Kidney tubule cell (primary cell): ENCODE measurements at regions not wholly inside any gene's neighbourhood (a gene's known extent, or its start where the extent isn't known, plus 50 kb on each side); places are given as distances from the start of the nearest gene placed in this dataset.
"Not testable (repeated sequence)": the region's sequence is repeated elsewhere in the genome, so short reads cannot be mapped to it uniquely, and the experiment has no call there.

Experiments used
- DNase-seq: peaks from one replicate; pipeline ENCODE4 v3.0.0-alpha.2; 2018; ENCODE audit warnings: low spot score

DNA sequence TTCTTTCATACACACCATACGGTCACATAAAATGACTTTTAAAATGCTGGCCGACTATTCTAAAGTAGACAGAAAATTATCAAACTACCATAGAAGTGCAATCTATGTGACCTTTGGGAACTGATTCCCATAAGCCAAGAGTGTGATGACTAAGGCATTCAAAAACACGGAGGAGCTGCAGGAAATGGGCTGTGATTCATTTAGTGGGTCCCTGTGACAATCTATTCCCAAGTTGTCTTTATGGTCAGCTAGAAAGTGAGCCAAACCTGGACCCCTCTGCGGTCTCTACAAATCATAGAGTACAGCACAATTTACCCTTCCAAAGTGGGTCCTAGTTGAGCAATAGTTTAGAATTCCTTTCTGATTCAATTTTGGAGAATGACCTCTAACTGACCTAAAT is 251.5 kb upstream of the CBLB start:
- DNase-seq = peak; percentile 32

DNA sequence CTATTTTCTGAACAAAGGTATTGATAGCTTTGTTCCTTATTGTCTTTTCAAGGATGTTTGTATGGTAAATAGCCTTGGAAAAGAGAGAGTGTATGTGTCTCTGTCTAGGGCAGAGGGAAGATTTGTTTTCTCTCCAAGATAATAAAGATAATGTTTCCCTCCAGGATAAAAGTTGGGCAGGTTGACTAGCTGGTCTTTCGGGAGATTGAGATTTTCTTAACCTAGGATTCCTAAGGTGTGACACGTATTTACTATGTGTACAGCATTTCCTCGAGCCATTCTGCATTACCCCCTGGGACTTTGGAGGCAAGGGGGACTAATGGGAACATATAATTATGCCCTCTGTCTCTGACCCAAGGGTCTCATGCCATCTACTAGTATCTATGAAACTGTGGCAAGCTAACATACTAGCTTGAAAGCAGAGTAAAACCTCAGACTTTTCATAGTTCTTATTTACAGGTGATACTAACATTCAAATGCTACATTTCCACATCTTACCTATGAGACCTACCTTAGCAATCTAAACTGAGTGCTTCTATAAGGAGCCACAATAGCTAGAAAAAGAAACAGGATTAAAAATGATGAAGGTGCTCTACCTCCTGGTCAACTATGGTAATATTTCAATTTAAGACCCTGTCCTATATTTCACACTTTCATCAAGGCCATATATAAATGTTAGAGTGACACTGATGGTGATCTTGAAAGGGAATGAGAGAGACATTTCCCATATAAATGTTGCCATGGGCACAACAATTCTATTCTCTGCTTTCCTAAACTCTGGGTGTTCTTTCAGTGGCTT is 252.9 kb upstream of the CBLB start:
- DNase-seq = no peak

DNA sequence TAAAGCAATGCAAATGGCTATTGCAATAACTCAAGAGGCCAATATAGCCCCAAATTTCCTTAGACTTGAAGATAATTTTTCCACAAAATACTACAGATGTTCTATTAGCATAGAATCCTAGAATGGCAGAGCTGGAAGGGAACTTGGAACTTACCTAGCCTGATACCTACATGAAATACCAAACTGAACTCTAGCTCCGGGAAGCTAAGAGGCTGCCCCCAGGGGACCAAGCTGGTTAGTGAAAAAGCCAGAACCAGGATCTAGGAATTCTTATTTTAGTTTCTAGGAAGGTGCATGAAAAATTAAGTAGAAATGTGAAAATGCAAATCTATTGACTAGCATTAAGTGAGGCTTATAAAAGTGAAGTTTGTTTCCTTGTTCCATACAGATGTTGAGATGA is 256.0 kb upstream of the CBLB start:
- DNase-seq = no peak

DNA sequence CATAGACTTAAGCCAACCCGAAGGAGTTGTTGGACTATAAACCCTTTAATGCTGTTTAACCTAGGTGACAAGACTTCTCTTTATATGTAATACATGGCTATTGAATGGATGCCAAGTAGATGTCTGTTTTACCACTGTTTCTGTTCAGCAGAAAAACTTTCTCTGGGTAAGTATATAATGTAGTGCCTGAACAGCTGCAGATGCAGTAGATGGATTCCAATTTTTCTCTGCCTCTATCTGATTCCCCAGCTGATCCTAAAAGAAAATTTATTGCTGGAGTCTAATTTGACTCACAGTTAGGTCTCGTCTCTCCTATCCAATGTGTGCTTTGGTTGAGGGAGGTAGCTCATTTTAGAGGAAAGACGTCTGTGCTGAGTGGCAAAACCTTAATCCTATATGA is 256.5 kb upstream of the CBLB start:
- no peak for DNase-seq

DNA sequence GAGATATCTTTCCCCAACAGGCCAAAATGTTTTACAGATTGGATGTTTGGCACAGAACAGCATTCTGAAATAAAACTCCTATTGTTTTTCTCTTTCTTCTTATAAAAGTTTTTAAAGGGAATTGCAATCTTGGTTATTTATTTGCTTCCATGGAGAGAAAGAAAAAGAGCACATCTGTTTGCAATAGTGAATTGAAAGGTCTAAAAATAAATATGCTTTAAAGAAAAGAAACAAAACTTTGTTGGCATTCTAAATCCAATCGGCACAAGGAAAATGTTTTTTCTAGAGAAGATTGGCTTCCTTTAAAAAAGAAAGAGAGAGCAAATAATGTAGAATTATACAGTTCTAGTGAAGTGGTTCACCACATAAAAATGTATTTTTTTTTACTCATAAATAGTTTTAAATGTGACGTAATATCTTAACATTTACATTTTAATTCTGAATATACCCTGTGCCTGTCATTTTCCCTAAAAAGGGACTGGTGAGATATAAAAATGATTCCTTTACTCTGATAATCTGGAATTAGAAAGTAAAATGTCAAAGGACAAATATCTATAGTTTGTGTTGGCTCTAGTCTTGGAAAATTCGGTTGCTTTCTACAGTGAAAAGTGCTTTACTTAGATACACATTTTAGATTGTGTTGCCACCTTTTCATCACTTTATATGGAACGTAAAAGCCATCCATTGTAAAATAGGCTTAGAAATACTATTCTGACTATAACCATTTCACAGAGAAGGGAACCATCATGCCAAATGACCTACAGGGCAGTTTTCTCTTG is 257.4 kb upstream of the CBLB start:
- no peak for DNase-seq

DNA sequence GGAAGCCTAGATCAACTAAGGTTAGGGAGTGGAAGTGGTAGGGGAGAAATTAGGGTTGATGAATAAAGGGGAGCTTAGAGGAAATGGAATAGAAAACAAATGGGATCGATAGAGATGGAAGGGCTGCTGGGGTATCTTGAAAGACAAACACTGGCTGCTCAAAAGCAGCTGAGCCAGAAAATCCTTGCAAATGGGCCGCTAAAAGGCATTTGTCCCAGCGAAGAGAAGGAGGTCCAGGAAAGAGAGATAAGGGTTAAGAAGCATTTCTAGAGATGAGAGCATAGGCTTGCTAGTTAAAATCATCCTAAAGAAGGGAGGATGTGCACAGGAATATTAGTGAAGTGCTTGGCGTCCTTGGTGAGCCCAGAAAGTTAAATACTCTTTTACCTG is 258.0 kb upstream of the CBLB start:
- no peak for DNase-seq

DNA sequence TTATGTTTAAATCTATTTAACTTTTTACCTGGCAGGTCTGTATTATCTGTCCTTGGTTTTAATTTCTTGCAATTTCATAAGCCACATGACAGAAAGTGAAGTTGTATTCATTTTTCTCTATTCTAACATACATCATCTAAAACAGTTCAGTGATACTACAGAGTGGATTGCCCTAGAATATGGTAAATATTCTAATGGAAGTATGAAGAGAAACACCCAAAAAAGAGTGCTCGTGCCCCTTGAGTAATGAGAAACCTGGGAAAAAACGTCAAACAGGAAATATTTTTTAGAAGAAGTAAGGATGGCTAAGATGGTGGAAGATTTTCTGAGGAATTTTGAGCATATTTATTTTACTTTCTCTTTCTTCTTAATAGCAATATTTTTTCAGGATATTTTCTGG is 261.1 kb upstream of the CBLB start:
- no peak for DNase-seq

DNA sequence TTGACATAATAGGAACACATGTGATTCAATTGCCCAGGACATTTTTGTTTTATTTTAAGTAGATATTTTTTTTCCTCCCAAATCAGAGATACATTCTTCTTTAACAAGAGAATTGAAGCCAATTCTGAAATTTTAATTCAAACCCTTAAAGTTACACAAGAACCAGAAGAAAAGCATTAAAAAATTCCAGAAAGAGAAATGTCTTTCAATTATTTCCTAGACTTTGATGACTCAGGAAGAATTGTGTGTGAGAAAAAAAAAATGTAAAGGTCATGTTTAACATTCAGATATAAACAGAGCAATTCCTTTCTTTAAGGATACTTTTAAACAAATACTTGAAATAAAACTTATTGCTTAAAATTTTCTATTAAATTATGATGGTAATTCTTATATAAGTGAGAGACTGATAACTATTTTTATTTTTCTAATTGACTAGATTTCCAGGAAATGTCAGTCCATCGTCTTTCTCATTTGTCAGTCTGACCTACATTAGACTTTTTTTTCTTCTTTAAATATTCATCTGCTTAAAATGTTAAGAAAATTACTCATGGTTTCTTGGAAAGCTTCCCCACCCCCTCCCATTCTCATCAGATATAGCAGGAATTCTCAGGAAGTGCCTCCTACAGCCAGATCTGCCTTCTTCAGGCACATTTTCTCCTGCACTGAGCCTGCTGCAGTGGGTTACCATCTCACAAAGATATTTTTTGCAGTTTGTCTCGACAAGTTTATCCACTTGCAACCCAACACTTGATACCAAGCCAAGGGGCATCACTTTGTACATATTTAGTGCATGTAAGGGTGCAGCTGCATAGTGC is 261.8 kb upstream of the CBLB start:
- DNase-seq = peak; percentile 65

DNA sequence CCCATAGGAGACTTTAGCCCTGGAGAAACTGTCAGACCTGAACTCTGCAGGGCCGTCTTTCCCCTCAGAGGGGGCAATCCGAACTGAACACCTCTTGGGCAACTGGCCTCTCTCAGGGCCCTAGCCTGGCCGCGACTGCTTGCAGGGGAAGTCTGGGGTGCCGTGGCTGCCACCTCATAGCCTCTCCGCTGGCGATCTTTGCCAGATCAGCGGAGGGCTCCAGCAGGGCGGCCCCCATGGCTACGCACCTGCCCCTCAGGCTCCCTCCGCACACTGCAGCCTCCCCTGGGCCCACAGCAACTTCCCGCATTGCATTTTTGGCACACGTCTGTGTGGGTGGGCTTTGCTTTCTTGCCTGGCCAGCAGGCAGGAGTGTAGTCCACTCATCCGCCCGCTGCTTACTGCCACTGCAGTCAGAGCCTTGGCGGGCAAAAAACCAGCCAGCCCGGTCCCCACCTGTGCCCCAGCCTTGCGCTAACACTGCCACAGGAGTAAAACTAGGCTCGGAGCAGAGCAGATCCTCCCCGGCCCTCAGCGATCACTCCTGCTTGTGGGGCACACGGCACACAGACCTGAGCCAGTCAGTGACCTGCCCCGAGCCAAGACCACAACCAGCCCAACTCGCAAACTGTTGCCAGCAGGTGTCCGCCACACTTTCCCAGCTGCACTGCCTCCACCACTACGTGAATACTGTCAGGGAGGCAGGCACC is 266.8 kb upstream of the CBLB start:
- no peak for DNase-seq

DNA sequence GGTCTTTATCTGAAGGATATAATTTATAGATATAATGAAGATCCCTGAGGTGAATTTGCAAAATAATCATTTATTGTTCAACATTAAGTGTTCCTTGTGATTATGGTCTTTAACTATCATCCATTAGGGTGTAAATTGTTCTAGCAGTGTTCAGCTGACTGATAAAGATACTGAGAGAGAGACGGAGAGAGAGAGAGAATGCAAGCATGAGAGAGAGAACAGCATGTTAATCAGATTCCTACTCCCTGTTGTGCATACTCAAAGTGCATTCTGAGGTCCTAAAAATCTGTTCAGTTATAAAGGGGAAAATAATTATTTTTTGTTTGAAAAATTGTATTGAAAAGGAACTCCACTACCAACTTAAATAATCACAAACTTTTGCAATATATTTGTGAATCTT is 271.0 kb upstream of the CBLB start:
- DNase-seq = no peak

DNA sequence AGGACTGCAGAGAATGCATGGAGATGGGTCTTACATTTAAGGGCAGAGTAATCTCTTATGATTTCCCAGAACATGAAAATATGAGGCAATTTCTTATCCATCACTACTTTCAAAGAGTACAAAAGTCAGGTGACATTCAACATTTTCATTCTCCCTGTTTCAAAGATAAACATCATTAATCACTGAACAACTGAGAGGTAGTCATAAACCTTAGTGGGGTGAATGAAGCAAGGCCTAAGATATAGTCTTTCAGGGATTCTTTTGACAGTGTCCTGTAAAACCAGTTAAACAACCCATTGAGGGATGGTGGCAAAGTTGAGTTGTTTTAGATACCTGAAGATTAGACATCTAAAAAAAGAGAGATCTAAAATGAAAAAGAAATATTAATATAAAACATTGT is 271.6 kb upstream of the CBLB start:
- DNase-seq = no peak

DNA sequence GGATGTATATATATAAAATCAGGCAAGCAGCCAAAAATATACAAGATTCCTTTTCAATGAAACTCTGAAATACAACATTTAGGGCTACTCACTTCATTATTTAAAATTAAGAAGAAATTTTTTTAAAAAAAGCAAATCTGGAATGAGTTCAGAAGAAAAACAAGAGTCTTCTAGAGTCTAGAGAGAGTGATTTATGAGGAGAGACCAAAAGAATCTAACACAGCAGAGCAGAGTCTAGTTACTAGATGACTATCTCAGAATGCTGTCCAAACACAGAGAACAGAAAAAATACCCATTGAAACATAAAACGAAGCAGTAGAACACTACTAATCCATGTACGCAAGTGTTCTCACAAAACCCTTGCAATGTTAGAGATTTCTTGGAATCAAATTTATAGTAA is 275.2 kb upstream of the CBLB start:
- no peak for DNase-seq

DNA sequence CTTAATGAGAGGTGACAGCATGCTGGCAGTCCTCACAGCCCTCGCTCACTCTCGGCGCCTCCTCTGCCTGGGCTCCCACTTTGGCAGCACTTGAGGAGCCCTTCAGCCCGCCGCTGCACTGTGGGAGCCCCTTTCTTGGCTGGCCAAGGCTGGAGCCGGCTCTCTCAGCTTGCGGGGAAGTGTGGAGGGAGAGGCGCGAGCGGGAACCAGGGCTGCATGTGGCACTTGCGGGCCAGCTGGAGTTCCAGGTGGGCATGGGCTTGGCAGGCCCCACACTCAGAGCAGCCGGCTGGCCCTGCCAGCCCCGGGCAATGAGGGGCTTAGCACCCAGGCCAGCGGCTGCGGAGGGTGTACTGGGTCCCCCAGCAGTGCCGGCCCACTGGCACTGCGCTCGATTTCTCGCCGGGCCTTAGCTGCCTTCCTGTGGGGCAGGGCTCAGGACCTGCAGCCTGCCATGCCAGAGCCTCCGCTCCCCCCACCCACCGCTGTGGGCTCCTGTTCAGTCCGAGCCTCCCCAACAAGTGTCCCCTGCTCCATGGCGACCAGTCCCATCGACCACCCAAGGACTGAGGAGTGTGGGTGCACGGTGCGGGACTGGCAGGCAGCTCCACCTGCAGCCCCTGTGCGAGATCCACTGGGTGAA is 279.7 kb upstream of the CBLB start:
- DNase-seq = not testable (repeated sequence)

DNA sequence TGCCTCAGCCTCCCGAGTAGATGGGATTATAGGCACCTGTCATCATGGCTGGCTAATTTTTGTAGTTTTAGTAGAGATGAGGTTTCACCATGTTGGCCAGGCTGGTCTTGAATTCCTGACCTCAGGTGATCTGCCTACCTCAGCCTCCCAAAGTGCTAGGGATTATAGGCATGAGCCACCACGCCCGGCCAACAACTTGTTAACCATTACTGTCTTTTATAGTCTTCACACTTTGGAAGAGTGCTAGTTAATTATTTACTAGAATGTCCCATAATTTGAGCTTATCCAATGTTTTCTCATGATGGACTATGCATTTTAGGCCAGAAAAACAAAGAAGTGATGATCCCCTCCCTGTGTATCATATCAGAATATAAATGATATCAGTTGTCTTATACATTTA is 288.6 kb upstream of the CBLB start:
- DNase-seq = peak; percentile 65

DNA sequence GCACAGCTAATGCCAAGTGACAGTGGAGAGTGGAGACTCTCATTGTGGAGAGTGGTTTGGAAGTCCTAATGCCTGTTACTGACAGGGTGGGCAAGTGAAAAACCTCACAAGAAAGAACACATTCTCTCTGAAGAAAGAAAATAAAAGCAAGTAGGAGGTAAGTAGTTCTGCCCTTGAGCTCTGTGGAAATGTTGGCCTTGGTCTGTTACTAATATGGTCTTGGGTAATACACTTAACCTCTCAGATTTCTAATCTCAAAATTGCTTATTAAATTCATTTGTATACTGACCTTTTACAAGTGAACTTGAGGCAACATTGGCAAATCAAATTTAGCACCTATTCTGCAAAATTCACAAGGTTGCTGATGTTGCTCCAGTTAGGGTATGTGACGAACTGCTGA is 291.6 kb upstream of the CBLB start:
- DNase-seq = no peak

DNA sequence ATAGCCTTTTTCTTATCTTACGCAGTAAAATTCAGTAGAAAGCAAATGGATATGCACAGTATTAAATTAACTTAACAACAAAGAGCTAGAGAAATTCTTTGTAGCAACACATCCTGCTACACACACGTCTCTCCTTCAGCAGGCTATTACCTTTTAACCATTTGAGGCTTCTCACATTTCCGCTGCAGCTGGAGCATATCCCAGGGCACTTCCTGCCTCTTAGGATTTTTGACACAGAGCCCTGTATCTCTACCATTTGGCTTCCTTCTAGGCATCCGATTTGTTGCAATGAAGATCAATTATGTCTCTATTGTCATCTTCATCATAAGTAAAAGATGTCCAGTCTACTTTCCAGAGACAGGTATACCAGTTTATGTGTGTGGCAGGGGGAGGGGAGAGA is 292.4 kb upstream of the CBLB start:
- DNase-seq = no peak

DNA sequence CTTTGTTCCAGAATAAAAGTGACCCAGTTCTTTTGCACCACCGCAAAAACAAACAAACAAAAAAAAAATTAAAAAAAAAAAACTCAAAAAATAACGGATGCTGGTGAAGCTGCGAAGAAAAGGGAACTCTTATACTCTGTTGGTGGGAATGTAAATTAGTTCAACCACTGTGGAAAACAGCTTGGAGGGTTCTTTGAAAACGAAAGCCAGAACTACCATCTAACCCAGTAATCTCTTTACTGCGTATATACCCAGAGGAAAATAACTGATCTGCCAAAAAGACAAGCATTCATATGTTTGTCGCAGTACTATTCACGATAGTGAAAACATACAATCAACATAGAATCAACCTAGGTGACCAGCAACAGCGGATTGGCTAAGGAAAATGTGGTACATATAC is 298.9 kb upstream of the CBLB start:
- no peak for DNase-seq

DNA sequence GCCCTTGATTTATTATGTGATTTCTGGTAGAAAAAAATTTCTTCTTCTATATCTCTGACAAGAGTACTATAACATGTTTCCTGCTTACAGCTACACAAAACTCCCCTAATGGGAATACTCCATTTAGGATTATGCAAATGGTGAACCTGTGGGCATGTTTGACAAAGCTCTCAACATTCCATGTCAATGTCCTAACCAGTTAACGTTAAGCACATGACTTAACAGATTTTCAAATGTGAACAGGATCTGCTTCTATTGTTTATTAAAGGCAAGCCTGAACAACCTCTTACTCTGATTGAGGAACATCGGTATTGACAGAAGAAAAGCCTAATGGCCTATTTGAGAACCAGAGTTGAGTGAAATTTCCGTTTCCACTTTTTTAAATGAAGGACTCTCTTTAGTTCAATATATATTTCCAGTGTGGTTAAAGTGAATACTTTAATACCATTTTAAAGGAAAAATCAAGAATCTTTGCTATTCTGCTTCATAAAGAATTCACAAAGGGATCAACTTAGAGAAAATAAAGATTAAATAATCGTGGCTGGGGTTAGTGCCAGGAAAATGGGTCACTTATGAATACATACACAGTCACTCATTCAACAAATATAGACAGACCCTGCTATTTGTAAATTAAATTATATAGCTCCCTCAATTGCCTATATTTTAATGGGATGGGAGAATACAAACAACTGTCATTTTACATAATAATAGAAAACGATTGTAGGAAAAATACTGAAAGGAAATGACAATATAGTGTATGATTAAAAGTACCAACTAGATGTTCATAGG is 300.3 kb upstream of the CBLB start:
- DNase-seq = no peak

DNA sequence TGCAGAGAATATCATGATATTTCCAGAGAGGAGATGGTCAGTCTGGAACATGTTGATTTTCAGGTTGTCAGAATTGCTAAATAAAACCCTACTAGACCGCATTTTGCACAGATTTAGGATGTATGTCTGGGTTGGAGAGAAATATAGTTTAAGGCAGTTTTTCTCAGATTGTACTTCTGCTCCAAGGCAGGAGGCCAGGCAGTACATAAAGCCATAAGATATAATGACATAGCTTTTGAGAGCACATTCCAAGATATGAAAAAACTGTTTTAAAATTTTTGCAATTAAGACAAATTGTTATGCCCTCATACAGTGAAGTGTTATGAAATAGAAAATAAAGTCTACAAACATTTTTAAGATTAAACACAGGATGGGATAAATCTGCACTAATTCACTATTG is 301.8 kb upstream of the CBLB start:
- no peak for DNase-seq

DNA sequence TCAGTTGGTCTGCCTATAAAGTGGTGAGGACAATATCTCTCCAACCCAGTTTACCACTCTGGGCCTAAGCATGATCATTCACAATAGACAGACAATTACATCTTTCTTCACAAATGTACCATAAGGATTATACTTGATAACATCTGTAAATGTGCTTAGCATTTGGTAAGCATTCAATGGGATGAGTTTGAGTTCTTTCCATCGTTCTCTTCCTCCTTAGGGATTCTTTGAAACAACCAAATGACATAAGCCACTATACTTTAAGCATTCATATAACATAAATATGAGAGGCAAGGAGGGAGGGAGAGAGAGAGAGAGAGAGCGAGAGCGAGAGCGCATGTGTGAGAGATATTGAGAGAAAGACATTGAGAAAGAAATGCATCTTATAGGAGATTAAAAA is 303.3 kb upstream of the CBLB start:
- no peak for DNase-seq

DNA sequence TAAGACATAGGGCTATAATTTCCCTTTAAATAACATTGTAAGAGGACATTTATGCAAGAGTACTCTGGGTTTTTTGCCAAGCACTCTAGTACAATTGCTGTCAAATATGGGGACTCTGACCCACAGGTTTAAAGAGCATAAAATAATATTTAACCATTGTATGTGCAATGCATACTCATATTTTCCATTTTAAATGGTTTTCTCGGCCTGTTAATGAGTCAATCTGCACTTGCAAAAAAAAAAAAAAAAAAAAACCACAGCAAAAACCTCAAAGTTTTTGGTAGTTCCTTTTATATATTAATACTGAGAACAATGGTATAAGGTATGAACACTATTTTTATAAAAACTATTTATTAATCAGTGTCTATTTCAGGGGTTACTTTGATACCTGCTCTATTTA is 304.0 kb upstream of the CBLB start:
- DNase-seq = no peak
